Liver (tissue), 8 donors: ENCODE measurements at regions not wholly inside any gene's neighbourhood (a gene's known extent, or its start where the extent isn't known, plus 50 kb on each side); places are given as distances from the start of the nearest gene placed in this dataset.

Experiments used
- DNase-seq: peaks from one replicate; pipeline ENCODE4 v3.0.0-alpha.2; 2017; ENCODE audit warnings: low spot score
- H3K27ac ChIP-seq, 2 donors: one replicate each; pipeline ENCODE4 v1.7.0; 2013; ENCODE audit warnings: inconsistent platforms in 2 of 2, low read length in 2 of 2, control low read depth in 1 of 2, low read depth in 1 of 2, mild to moderate bottlenecking in 1 of 2
- H3K27me3 ChIP-seq, 4 donors: one replicate each; pipeline versions ENCODE4 v1.6.1 to v1.7.0; 2013; ENCODE audit warnings: low read length in 3 of 4, inconsistent platforms in 1 of 4, mild to moderate bottlenecking in 1 of 4, moderate library complexity in 1 of 4; ENCODE audit not compliant: control insufficient read depth in 4 of 4, insufficient read depth in 4 of 4
- H3K36me3 ChIP-seq, 4 donors: one replicate each; pipeline versions ENCODE4 v1.6.1 to v1.7.0; 2013; ENCODE audit warnings: low read length in 3 of 4, mild to moderate bottlenecking in 3 of 4, low read depth in 1 of 4, moderate library complexity in 1 of 4; ENCODE audit not compliant: control insufficient read depth in 4 of 4, insufficient read depth in 3 of 4
- H3K4me1 ChIP-seq, 4 donors: one replicate each; pipeline versions ENCODE4 v1.6.1 to v1.7.0; 2013; ENCODE audit warnings: low read length in 3 of 4, mild to moderate bottlenecking in 3 of 4, moderate library complexity in 1 of 4; ENCODE audit not compliant: control insufficient read depth in 4 of 4, insufficient read depth in 4 of 4
- H3K4me3 ChIP-seq, 3 donors: one replicate each; pipeline versions ENCODE4 v1.6.1 to v1.7.0; 2013; ENCODE audit warnings: low read length in 3 of 3, control low read depth in 1 of 3, low read depth in 1 of 3, mild to moderate bottlenecking in 1 of 3
- H3K9ac ChIP-seq, 2 donors: one replicate each; pipeline ENCODE4 v1.7.0; 2013; ENCODE audit warnings: low read length in 2 of 2, mild to moderate bottlenecking in 2 of 2, moderate library complexity in 2 of 2, control low read depth in 1 of 2, low read depth in 1 of 2
- H3K9me3 ChIP-seq, 4 donors: one replicate each; pipeline versions ENCODE4 v1.6.1 to v1.7.0; 2013; ENCODE audit warnings: low read length in 3 of 4; ENCODE audit not compliant: control insufficient read depth in 4 of 4
- ATF3 ChIP-seq: IDR thresholded peaks from 2 replicates; pipeline ENCODE4 v1.6.1; 2016; ENCODE audit warnings: antibody characterized with exemption
- EGR1 ChIP-seq, 2 donors: IDR thresholded peaks; 2 replicates each; pipeline ENCODE4 v1.6.1; 2016 to 2018; ENCODE audit warnings: antibody characterized with exemption in 2 of 2, low read depth in 2 of 2
- FOXA1 ChIP-seq: IDR thresholded peaks from 2 replicates; pipeline ENCODE4 v1.6.1; 2016; ENCODE audit warnings: antibody characterized with exemption
- FOXA2 ChIP-seq: IDR thresholded peaks from 2 replicates; pipeline ENCODE4 v1.6.1; 2016; ENCODE audit warnings: antibody characterized with exemption
- GABPA ChIP-seq, 2 donors: IDR thresholded peaks in 1 of 2; conservative IDR thresholded peaks in 1 of 2; 2 replicates each; pipeline ENCODE4 v1.6.1; 2016; ENCODE audit warnings: antibody characterized with exemption in 2 of 2, mild to moderate bottlenecking in 1 of 2, moderate library complexity in 1 of 2
- HNF4A ChIP-seq, 2 donors: conservative IDR thresholded peaks; 2 replicates each; pipeline ENCODE4 v1.6.1; 2016; ENCODE audit warnings: antibody characterized with exemption in 2 of 2, mild to moderate bottlenecking in 2 of 2
- HNF4G ChIP-seq: IDR thresholded peaks from 2 replicates; pipeline ENCODE4 v1.6.1; 2016; ENCODE audit warnings: antibody characterized with exemption
- JUND ChIP-seq, 2 donors: IDR thresholded peaks; 2 replicates each; pipeline ENCODE4 v1.6.1; 2016; ENCODE audit warnings: antibody characterized with exemption in 2 of 2
- NR2F2 ChIP-seq: IDR thresholded peaks from 2 replicates; pipeline ENCODE4 v1.6.1; 2016; ENCODE audit warnings: antibody characterized with exemption
- RAD21 ChIP-seq, 2 donors: IDR thresholded peaks; 2 replicates each; pipeline ENCODE4 v1.6.1; 2016; ENCODE audit warnings: antibody characterized with exemption in 2 of 2, mild to moderate bottlenecking in 2 of 2
- RXRA ChIP-seq, 2 donors: IDR thresholded peaks; 2 replicates each; pipeline ENCODE4 v1.6.1; 2017 to 2018; ENCODE audit warnings: antibody characterized with exemption in 2 of 2, mild to moderate bottlenecking in 1 of 2
- SP1 ChIP-seq: IDR thresholded peaks from 2 replicates; pipeline ENCODE4 v1.6.1; 2018; ENCODE audit warnings: antibody characterized with exemption, mild to moderate bottlenecking
- TAF1 ChIP-seq: conservative IDR thresholded peaks from 2 replicates; pipeline ENCODE4 v1.6.1; 2016; ENCODE audit warnings: antibody characterized with exemption, mild to moderate bottlenecking
- YY1 ChIP-seq: IDR thresholded peaks from 2 replicates; pipeline ENCODE4 v1.6.1; 2016; ENCODE audit warnings: antibody characterized with exemption, mild to moderate bottlenecking
- WGBS: extraction: QIAGEN DNeasy Blood & Tissue Kit; methylation state at CpG from one replicate; pipeline ENCODE4 v1.1.7; 2013; 5-methylcytosine and 5-hydroxymethylcytosine counted together
- TF ChIP-seq, protein P1 (sequence below): IDR thresholded peaks from 2 replicates; pipeline ENCODE4 v1.6.1; 2016; ENCODE audit warnings: antibody characterized with exemption
- TF ChIP-seq, protein P2 (sequence below): IDR thresholded peaks from 2 replicates; pipeline ENCODE4 v1.6.1; 2016; ENCODE audit warnings: antibody characterized with exemption
- TF ChIP-seq, protein P3 (sequence below): IDR thresholded peaks from 2 replicates; pipeline ENCODE4 v1.6.1; 2016; ENCODE audit warnings: antibody characterized with exemption, mild to moderate bottlenecking
- TF ChIP-seq, protein P4 (sequence below): fragments of 150-350 bp; IDR thresholded peaks from 2 replicates; pipeline ENCODE4 v1.5.1; 2017; ENCODE audit warnings: improper control_type of control experiment, low read depth, low read length; ENCODE audit not compliant: missing input control
- donor health status: healthy.
- donor health status: healthy.
- donor health status: healthy.
- donor health status: healthy.
- donor health status: healthy.

- no peaks in the 10 kb centered on the region for H3K36me3 ChIP-seq
- no peak for DNase-seq
- H3K4me3 ChIP-seq, result no peak overlapping the region
- TF ChIP-seq, protein P1, sequence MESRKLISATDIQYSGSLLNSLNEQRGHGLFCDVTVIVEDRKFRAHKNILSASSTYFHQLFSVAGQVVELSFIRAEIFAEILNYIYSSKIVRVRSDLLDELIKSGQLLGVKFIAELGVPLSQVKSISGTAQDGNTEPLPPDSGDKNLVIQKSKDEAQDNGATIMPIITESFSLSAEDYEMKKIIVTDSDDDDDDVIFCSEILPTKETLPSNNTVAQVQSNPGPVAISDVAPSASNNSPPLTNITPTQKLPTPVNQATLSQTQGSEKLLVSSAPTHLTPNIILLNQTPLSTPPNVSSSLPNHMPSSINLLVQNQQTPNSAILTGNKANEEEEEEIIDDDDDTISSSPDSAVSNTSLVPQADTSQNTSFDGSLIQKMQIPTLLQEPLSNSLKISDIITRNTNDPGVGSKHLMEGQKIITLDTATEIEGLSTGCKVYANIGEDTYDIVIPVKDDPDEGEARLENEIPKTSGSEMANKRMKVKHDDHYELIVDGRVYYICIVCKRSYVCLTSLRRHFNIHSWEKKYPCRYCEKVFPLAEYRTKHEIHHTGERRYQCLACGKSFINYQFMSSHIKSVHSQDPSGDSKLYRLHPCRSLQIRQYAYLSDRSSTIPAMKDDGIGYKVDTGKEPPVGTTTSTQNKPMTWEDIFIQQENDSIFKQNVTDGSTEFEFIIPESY, result no peak
- TF ChIP-seq, protein P2, sequence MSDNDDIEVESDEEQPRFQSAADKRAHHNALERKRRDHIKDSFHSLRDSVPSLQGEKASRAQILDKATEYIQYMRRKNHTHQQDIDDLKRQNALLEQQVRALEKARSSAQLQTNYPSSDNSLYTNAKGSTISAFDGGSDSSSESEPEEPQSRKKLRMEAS, result no peak
- no peak for TF ChIP-seq YY1
- TF ChIP-seq NR2F2, result no peak
- no peak for TF ChIP-seq ATF3
- no peak for TF ChIP-seq TAF1
- TF ChIP-seq HNF4G, result no peak
- TF ChIP-seq, protein P3, sequence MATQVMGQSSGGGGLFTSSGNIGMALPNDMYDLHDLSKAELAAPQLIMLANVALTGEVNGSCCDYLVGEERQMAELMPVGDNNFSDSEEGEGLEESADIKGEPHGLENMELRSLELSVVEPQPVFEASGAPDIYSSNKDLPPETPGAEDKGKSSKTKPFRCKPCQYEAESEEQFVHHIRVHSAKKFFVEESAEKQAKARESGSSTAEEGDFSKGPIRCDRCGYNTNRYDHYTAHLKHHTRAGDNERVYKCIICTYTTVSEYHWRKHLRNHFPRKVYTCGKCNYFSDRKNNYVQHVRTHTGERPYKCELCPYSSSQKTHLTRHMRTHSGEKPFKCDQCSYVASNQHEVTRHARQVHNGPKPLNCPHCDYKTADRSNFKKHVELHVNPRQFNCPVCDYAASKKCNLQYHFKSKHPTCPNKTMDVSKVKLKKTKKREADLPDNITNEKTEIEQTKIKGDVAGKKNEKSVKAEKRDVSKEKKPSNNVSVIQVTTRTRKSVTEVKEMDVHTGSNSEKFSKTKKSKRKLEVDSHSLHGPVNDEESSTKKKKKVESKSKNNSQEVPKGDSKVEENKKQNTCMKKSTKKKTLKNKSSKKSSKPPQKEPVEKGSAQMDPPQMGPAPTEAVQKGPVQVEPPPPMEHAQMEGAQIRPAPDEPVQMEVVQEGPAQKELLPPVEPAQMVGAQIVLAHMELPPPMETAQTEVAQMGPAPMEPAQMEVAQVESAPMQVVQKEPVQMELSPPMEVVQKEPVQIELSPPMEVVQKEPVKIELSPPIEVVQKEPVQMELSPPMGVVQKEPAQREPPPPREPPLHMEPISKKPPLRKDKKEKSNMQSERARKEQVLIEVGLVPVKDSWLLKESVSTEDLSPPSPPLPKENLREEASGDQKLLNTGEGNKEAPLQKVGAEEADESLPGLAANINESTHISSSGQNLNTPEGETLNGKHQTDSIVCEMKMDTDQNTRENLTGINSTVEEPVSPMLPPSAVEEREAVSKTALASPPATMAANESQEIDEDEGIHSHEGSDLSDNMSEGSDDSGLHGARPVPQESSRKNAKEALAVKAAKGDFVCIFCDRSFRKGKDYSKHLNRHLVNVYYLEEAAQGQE, result no peak
- TF ChIP-seq EGR1 (IDR thresholded peaks at IDR 0.05; ENCODE audit: low read depth in 2 of 2), result no peak
- TF ChIP-seq HNF4A (conservative IDR thresholded peaks at IDR 0.05), result no peak
- TF ChIP-seq RAD21 (IDR thresholded peaks at IDR 0.05), result no peak
- no peak for TF ChIP-seq GABPA (IDR thresholded peaks at IDR 0.05 in 1 of 2, conservative IDR thresholded peaks at IDR 0.05 in 1 of 2)
- TF ChIP-seq JUND (IDR thresholded peaks at IDR 0.05), result no peak
- no peak for TF ChIP-seq FOXA1
- no peak for TF ChIP-seq SP1
- TF ChIP-seq RXRA (IDR thresholded peaks at IDR 0.05), result no peak
- TF ChIP-seq FOXA2, result no peak
- TF ChIP-seq, protein P4, sequence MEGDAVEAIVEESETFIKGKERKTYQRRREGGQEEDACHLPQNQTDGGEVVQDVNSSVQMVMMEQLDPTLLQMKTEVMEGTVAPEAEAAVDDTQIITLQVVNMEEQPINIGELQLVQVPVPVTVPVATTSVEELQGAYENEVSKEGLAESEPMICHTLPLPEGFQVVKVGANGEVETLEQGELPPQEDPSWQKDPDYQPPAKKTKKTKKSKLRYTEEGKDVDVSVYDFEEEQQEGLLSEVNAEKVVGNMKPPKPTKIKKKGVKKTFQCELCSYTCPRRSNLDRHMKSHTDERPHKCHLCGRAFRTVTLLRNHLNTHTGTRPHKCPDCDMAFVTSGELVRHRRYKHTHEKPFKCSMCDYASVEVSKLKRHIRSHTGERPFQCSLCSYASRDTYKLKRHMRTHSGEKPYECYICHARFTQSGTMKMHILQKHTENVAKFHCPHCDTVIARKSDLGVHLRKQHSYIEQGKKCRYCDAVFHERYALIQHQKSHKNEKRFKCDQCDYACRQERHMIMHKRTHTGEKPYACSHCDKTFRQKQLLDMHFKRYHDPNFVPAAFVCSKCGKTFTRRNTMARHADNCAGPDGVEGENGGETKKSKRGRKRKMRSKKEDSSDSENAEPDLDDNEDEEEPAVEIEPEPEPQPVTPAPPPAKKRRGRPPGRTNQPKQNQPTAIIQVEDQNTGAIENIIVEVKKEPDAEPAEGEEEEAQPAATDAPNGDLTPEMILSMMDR, result no peak
- H3K27ac ChIP-seq, result no peak overlapping the region
- 68% methylated on average over 1 of the region's 1 CpG for WGBS
- no peaks in the 10 kb centered on the region for H3K9me3 ChIP-seq
- H3K4me1 ChIP-seq, result no peaks in the 10 kb centered on the region
- H3K27me3 ChIP-seq, result peaks cover 0 to 4% (median 0%) of the 10 kb centered on the region in 4 donors
- no peak overlapping the region for H3K9ac ChIP-seq
These were observed 180.0 kb upstream of the GIMD1 start for GRCh38 chr4:106548446-106549044.
